NOMO-1 treated with dmso at 0.1 percent for 144 hours (cell line): ENCODE measurements at regions not wholly inside any gene's neighbourhood (a gene's known extent, or its start where the extent isn't known, plus 50 kb on each side); places are given as distances from the start of the nearest gene placed in this dataset.

Experiments used
- DNase-seq: peaks from one replicate; lab custom pipeline; 2025; ENCODE audit not compliant: unreplicated experiment; lab: John Stamatoyannopoulos, UW

- no peak for DNase-seq
These were observed 655.9 kb upstream of the SOX11 start for GRCh38 chr2:5036256-5036655.

GRCh38 chr2:5039241-5039975, 652.8 kb upstream of the SOX11 start:
- no peak for DNase-seq

GRCh38 chr2:5040571-5040970, 651.6 kb upstream of the SOX11 start:
- no peak for DNase-seq

- no peak for DNase-seq
These were observed 650.7 kb upstream of the SOX11 start for GRCh38 chr2:5041501-5041900.

- no peak for DNase-seq
These were observed 649.3 kb upstream of the SOX11 start for GRCh38 chr2:5042666-5043440.

GRCh38 chr2:5051300-5051699, 640.9 kb upstream of the SOX11 start:
- DNase-seq = no peak

- DNase-seq = no peak
These were observed 639.3 kb upstream of the SOX11 start for GRCh38 chr2:5052905-5053304.

- no peak for DNase-seq
These were observed 634.3 kb upstream of the SOX11 start for GRCh38 chr2:5057891-5058351.

GRCh38 chr2:5060956-5061355, 631.2 kb upstream of the SOX11 start:
- no peak for DNase-seq

GRCh38 chr2:5064687-5065086, 627.5 kb upstream of the SOX11 start:
- DNase-seq = no peak

GRCh38 chr2:5067816-5068215, 624.4 kb upstream of the SOX11 start:
- DNase-seq = no peak

- no peak for DNase-seq
These were observed 621.9 kb upstream of the SOX11 start for GRCh38 chr2:5070257-5070656.

GRCh38 chr2:5074733-5075132, 617.5 kb upstream of the SOX11 start:
- DNase-seq = no peak

- DNase-seq = no peak
These were observed 615.6 kb upstream of the SOX11 start for GRCh38 chr2:5076599-5076998.

GRCh38 chr2:5077479-5078089, 614.6 kb upstream of the SOX11 start:
- DNase-seq = no peak

- DNase-seq = no peak
These were observed 608.8 kb upstream of the SOX11 start for GRCh38 chr2:5083402-5083801.

- no peak for DNase-seq
These were observed 602.8 kb upstream of the SOX11 start for GRCh38 chr2:5089409-5089808.

- DNase-seq = no peak
These were observed 599.1 kb upstream of the SOX11 start for GRCh38 chr2:5093056-5093455.

- no peak for DNase-seq
These were observed 598.7 kb upstream of the SOX11 start for GRCh38 chr2:5093518-5093917.

GRCh38 chr2:5094192-5094591, 598.0 kb upstream of the SOX11 start:
- DNase-seq = no peak

- no peak for DNase-seq
These were observed 593.9 kb upstream of the SOX11 start for GRCh38 chr2:5098286-5098685.

- no peak for DNase-seq
These were observed 589.4 kb upstream of the SOX11 start for GRCh38 chr2:5102823-5103222.
